ENCODE measurements at regions not wholly inside any gene's neighbourhood (a gene's known extent, or its start where the extent isn't known, plus 50 kb on each side); places are given as distances from the start of the nearest gene placed in this dataset.

DNA sequence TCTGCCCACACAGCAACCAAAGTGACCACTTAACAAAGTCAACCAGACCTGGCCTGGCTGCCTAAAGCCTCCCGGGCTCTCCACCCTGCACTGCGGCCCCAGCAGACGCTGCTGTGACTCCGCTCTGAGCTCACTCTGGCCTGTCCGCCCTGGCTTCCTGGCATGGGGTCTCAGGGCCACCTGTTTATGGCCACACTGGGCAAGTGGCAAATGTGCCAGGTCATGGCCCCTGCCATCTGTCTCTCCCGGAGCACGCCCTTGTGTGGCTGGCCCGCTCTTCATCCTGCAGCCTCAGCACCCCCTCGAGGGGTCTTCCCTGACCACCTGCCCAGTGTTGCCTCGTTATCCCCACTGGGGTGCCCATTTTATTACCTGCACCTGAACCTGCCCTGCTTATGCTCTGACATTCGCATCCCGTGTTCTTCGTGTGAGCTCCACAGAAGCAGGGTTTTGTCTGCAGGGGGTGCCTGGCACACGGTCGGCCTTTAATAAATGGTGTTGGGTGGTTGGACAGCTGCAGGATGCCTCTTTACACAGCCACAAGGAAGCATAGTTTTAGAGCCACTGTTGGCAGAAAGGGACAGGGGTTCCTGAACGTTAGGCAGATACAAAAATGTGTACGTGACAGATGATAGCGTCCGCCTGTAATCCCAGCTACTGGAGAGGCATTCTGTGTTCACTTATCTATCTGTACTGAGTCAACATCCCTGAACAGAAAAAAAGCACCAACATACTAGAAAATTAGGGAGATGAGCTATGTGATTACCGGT is 785.6 kb downstream of the TBC1D22A start:
- TF ChIP-seq POLR2A (IDR thresholded peaks at IDR 0.05; ENCODE audit: borderline replicate concordance, extremely low read depth, insufficient read depth, insufficient read length) (no peak), POLR2AphosphoS5 (IDR thresholded peaks at IDR 0.05; ENCODE audit: low read depth, low read length) (no peak), CEBPB (IDR thresholded peaks at IDR 0.05; ENCODE audit: low read depth) (no peak), YY1 (IDR thresholded peaks at IDR 0.05; ENCODE audit: extremely low read depth, insufficient replicate concordance, low read depth, low read length) (no peak), EZH2 (IDR thresholded peaks at IDR 0.05) (no peak)
- TF ChIP-seq, protein P1, sequence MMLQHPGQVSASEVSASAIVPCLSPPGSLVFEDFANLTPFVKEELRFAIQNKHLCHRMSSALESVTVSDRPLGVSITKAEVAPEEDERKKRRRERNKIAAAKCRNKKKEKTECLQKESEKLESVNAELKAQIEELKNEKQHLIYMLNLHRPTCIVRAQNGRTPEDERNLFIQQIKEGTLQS (IDR thresholded peaks at IDR 0.05): no peak
- TF ChIP-seq, protein P2, sequence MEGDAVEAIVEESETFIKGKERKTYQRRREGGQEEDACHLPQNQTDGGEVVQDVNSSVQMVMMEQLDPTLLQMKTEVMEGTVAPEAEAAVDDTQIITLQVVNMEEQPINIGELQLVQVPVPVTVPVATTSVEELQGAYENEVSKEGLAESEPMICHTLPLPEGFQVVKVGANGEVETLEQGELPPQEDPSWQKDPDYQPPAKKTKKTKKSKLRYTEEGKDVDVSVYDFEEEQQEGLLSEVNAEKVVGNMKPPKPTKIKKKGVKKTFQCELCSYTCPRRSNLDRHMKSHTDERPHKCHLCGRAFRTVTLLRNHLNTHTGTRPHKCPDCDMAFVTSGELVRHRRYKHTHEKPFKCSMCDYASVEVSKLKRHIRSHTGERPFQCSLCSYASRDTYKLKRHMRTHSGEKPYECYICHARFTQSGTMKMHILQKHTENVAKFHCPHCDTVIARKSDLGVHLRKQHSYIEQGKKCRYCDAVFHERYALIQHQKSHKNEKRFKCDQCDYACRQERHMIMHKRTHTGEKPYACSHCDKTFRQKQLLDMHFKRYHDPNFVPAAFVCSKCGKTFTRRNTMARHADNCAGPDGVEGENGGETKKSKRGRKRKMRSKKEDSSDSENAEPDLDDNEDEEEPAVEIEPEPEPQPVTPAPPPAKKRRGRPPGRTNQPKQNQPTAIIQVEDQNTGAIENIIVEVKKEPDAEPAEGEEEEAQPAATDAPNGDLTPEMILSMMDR (IDR thresholded peaks at IDR 0.05 in 2 of 3, conservative IDR thresholded peaks at IDR 0.05 in 1 of 3; ENCODE audit: borderline replicate concordance in 1 of 3, insufficient read depth in 1 of 3, low read depth in 2 of 3, low read length in 2 of 3): no peak
